ENCODE measurements at regions not wholly inside any gene's neighbourhood (a gene's known extent, or its start where the extent isn't known, plus 50 kb on each side); places are given as distances from the start of the nearest gene placed in this dataset.

GRCh38 chr1:232139444-232139843, 490.5 kb downstream of the SIPA1L2 start:
- no peaks in the 10 kb centered on the region for H3K27me3 ChIP-seq (ENCODE audit: insufficient read depth, low read length)
- H3T11ph ChIP-seq (ENCODE audit: low read length), result no peak overlapping the region
- no peaks in the 10 kb centered on the region for H3K23me2 ChIP-seq (ENCODE audit: insufficient read length, low read depth, low read length, poor library complexity, severe bottlenecking)
- no peak overlapping the region for H4K5ac ChIP-seq (ENCODE audit: insufficient read length, low read depth, low read length)
- Mint-ChIP-seq H3K27me3 (ENCODE audit: low read depth) (no peaks in the 10 kb centered on the region), H3K4me3 (no peak overlapping the region), H3K36me3 (ENCODE audit: insufficient read depth in 1 of 3, low read depth in 3 of 3) (peaks cover 40 to 65% (median 55%) of the 10 kb centered on the region in 3 experiments), H3K4me1 (peaks cover 32 to 67% of the 10 kb centered on the region in 2 experiments), H3K9me3 (peaks cover 27 to 30% of the 10 kb centered on the region in 2 experiments), H3K27ac (no peak overlapping the region; a peak in 1 of 7 replicates)
- H3K56ac ChIP-seq (ENCODE audit: insufficient read length, low read depth, low read length), result no peak overlapping the region
- H2AFZ ChIP-seq (ENCODE audit: low read length), result no peak overlapping the region
- no peak overlapping the region for H3K23ac ChIP-seq (ENCODE audit: insufficient read length, low read depth, low read length)
- H2BK20ac ChIP-seq (ENCODE audit: low read depth, low read length, poor library complexity, severe bottlenecking), result no peak overlapping the region
- no peak overlapping the region for H2BK12ac ChIP-seq (ENCODE audit: insufficient read length, low read depth, low read length)
- no peaks in the 10 kb centered on the region for H3K79me1 ChIP-seq (ENCODE audit: insufficient read depth, low read depth, low read length, poor library complexity, severe bottlenecking)
- WGBS (ENCODE audit: extremely low coverage, insufficient read length, low lambda C conversion rate), result no CpG with 5 or more reads among the region's 6 CpGs
- H3K79me2 ChIP-seq (ENCODE audit: insufficient read depth, low read length), result no peaks in the 10 kb centered on the region
- H3K4me1 ChIP-seq (ENCODE audit: insufficient read depth, low read length), result peaks cover 11% of the 10 kb centered on the region; the same call in 1 of the 2 replicates
- no peak overlapping the region for H3K4me2 ChIP-seq (ENCODE audit: insufficient read depth, insufficient read length, low read length)
- H2AK5ac ChIP-seq (ENCODE audit: insufficient read length, low read length), result no peak overlapping the region
- H3K9me3 ChIP-seq (ENCODE audit: control insufficient read depth, low read depth, low read length), result no peaks in the 10 kb centered on the region
- no peak overlapping the region for H3K18ac ChIP-seq (ENCODE audit: insufficient read length, low read depth, low read length)
- peak; percentile 65 for DNase-seq
- H4K20me1 ChIP-seq (ENCODE audit: control insufficient read depth, insufficient read depth, insufficient read length), result no peaks in the 10 kb centered on the region
- no peak for TF ChIP-seq CTCF (conservative IDR thresholded peaks at IDR 0.05)
- no peak overlapping the region for H2BK120ac ChIP-seq (ENCODE audit: low read depth, low read length, poor library complexity, severe bottlenecking)
- H3K27ac ChIP-seq (ENCODE audit: insufficient read length, low read depth, low read length), result peak overlapping the region; percentile 37
- no peak overlapping the region for H2BK5ac ChIP-seq (ENCODE audit: insufficient read length, low read length)
- no peak overlapping the region for H3K4ac ChIP-seq (ENCODE audit: low read depth, low read length)
- no peak overlapping the region for H3K14ac ChIP-seq (ENCODE audit: insufficient read depth, low read length)
- no peak overlapping the region for H2BK15ac ChIP-seq (ENCODE audit: low read depth, low read length)
- no peak overlapping the region for H4K8ac ChIP-seq (replicated peaks; ENCODE audit: insufficient read length, low read depth, low read length)
- no peak overlapping the region for H3K9ac ChIP-seq (ENCODE audit: extremely low read depth, insufficient read length, low read length)
- H4K91ac ChIP-seq (ENCODE audit: insufficient read length, low read depth, low read length), result no peak overlapping the region
